ENCODE measurements at regions not wholly inside any gene's neighbourhood (a gene's known extent, or its start where the extent isn't known, plus 50 kb on each side); places are given as distances from the start of the nearest gene placed in this dataset.

- intact Hi-C loops (cut with DNase I) = no loop called here
- TF ChIP-seq, protein P1, sequence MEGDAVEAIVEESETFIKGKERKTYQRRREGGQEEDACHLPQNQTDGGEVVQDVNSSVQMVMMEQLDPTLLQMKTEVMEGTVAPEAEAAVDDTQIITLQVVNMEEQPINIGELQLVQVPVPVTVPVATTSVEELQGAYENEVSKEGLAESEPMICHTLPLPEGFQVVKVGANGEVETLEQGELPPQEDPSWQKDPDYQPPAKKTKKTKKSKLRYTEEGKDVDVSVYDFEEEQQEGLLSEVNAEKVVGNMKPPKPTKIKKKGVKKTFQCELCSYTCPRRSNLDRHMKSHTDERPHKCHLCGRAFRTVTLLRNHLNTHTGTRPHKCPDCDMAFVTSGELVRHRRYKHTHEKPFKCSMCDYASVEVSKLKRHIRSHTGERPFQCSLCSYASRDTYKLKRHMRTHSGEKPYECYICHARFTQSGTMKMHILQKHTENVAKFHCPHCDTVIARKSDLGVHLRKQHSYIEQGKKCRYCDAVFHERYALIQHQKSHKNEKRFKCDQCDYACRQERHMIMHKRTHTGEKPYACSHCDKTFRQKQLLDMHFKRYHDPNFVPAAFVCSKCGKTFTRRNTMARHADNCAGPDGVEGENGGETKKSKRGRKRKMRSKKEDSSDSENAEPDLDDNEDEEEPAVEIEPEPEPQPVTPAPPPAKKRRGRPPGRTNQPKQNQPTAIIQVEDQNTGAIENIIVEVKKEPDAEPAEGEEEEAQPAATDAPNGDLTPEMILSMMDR (IDR thresholded peaks at IDR 0.05) = no peak
- TF ChIP-seq POLR2A (IDR thresholded peaks at IDR 0.05) = no peak
- Histone ChIP-seq H3K4me1 (replicated peaks in 1 of 2) (peaks cover 0 to 6% of the 10 kb centered on the region in 2 donors), H3K27ac (no peak overlapping the region), H3K4me3 (no peak overlapping the region), H3K9me3 (replicated peaks in 1 of 3) (no peaks in the 10 kb centered on the region), H3K27me3 (no peaks in the 10 kb centered on the region), H3K36me3 (replicated peaks in 1 of 2) (no peaks in the 10 kb centered on the region)
- 76 to 85% (median 78%) methylated on average over 5 of the region's 5 CpGs for WGBS, 4 donors
- DNase-seq = no peak
Observed at GRCh38 chr4:112819729-112820128, 182.8 kb downstream of the LARP7 start.

DNA sequence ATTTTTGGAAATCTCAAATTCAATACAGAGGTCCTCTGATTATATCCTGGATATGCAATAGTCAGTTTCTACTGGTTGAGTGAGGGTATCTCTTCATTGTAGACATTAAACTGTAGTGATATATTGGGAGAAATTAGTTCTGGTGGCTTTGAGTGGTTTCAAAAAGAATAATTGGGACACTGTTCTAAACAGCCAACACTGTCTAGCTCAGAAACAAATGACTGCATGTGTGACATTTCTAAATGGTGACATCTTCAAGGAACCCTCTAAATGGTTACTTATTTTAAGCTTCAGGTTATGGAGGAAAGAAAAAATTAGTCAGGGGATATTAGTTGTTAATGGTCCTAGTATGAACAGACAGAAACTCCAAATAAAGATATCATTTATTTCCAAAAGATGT, 186.2 kb downstream of the LARP7 start:
- Histone ChIP-seq H3K4me1 (replicated peaks in 1 of 2) (peaks cover 0 to 6% of the 10 kb centered on the region in 2 donors), H3K27ac (no peak overlapping the region), H3K4me3 (no peak overlapping the region), H3K27me3 (no peaks in the 10 kb centered on the region), H3K9me3 (replicated peaks in 1 of 3) (no peaks in the 10 kb centered on the region), H3K36me3 (replicated peaks in 1 of 2) (no peaks in the 10 kb centered on the region)
- no peak for DNase-seq
- intact Hi-C loops (cut with DNase I) = no loop called here
- TF ChIP-seq, protein P1 (IDR thresholded peaks at IDR 0.05) = no peak
- TF ChIP-seq POLR2A (IDR thresholded peaks at IDR 0.05) = no peak

DNA sequence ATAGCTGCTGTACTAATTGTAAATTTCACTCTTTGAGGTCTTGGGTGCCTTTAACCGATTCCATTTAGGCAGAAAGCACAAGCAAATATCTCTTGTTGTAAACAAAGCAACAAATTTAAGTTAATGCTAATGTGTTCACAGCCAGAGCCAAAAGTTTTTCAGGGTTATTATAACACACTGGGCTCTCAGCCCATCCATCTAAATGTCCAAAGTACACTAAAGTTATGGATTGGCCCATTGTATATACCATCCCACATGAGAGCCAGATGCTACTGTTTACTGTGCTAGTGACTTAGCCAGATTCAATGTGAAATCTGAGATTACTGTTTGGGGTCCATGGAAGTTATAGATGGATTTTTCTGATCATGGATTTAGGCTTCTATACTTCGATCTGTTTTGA, 186.7 kb downstream of the LARP7 start:
- H3K27ac ChIP-seq = no peak overlapping the region
- H3K9me3 ChIP-seq (replicated peaks in 1 of 3) = no peaks in the 10 kb centered on the region
- no peaks in the 10 kb centered on the region for H3K27me3 ChIP-seq
- 70 to 75% (median 73%) methylated on average over 2 of the region's 2 CpGs for WGBS, 4 donors
- peaks cover 0 to 2% of the 10 kb centered on the region in 2 donors for H3K4me1 ChIP-seq (replicated peaks in 1 of 2)
- intact Hi-C loops (cut with DNase I) = no loop called here
- TF ChIP-seq, protein P1 (IDR thresholded peaks at IDR 0.05) = no peak
- no peak for TF ChIP-seq POLR2A (IDR thresholded peaks at IDR 0.05)
- H3K4me3 ChIP-seq = no peak overlapping the region
- no peak for DNase-seq
- H3K36me3 ChIP-seq (replicated peaks in 1 of 2) = no peaks in the 10 kb centered on the region

- intact Hi-C loops (cut with DNase I) = no loop called here
- Histone ChIP-seq H3K9me3 (replicated peaks in 1 of 3) (no peaks in the 10 kb centered on the region), H3K4me1 (replicated peaks in 1 of 2) (no peaks in the 10 kb centered on the region), H3K36me3 (replicated peaks in 1 of 2) (no peaks in the 10 kb centered on the region), H3K27ac (no peak overlapping the region), H3K4me3 (no peak overlapping the region), H3K27me3 (no peaks in the 10 kb centered on the region)
- no peak for DNase-seq
- TF ChIP-seq, protein P1 (IDR thresholded peaks at IDR 0.05) = no peak
- TF ChIP-seq POLR2A (IDR thresholded peaks at IDR 0.05) = no peak
- 94 to 98% (median 95%) methylated on average over 4 to 23 of the region's 23 CpGs for WGBS, 4 donors
Observed at GRCh38 chr4:112830753-112831386, 193.9 kb downstream of the LARP7 start.

All from adrenal gland (tissue), 9 donors.